HG03095 (cell line): ENCODE measurements at regions not wholly inside any gene's neighbourhood (a gene's known extent, or its start where the extent isn't known, plus 50 kb on each side); places are given as distances from the start of the nearest gene placed in this dataset.

Experiments
- ATAC-seq: cut with Tn5 transposase; IDR thresholded peaks from one replicate; pipeline ENCODE4 v1.9.1; 2021; ENCODE audit warnings: moderate library complexity; ENCODE audit not compliant: unreplicated experiment

- no peak for ATAC-seq
Measured at GRCh38 chr7:22627136-22627535, 99.9 kb upstream of the IL6 start.

GRCh38 chr7:22625251-22625650 is 101.7 kb upstream of the IL6 start:
- ATAC-seq: no peak

GRCh38 chr7:22624781-22625180 is 102.2 kb upstream of the IL6 start:
- ATAC-seq: no peak

GRCh38 chr7:22622116-22622785 is 104.7 kb upstream of the IL6 start:
- no peak for ATAC-seq

- ATAC-seq: no peak
Measured at GRCh38 chr7:22618528-22618927, 108.5 kb upstream of the IL6 start.

- ATAC-seq: no peak
Measured at GRCh38 chr7:22617166-22617565, 109.8 kb upstream of the IL6 start.

GRCh38 chr7:22613496-22613895 is 113.5 kb upstream of the IL6 start:
- ATAC-seq: no peak

GRCh38 chr7:22612776-22613175 is 112.8 kb upstream of the STEAP1B start:
- ATAC-seq: peak; percentile 47

GRCh38 chr7:22611758-22612079 is 111.7 kb upstream of the STEAP1B start:
- ATAC-seq: peak; percentile 75

GRCh38 chr7:22610951-22611757 is 111.2 kb upstream of the STEAP1B start:
- ATAC-seq: no peak

GRCh38 chr7:22610263-22610662 is 110.3 kb upstream of the STEAP1B start:
- no peak for ATAC-seq

- no peak for ATAC-seq
Measured at GRCh38 chr7:22607180-22607579, 107.2 kb upstream of the STEAP1B start.

- ATAC-seq: no peak
Measured at GRCh38 chr7:22604246-22604645, 104.3 kb upstream of the STEAP1B start.

- ATAC-seq: no peak
Measured at GRCh38 chr7:22601812-22602565, 102.0 kb upstream of the STEAP1B start.

- no peak for ATAC-seq
Measured at GRCh38 chr7:22601408-22601807, 101.4 kb upstream of the STEAP1B start.

GRCh38 chr7:22601003-22601402 is 101.0 kb upstream of the STEAP1B start:
- ATAC-seq: no peak

GRCh38 chr7:22598318-22598920 is 98.4 kb upstream of the STEAP1B start:
- no peak for ATAC-seq

GRCh38 chr7:22597844-22598243 is 97.9 kb upstream of the STEAP1B start:
- ATAC-seq: no peak

GRCh38 chr7:22596763-22597400 is 96.9 kb upstream of the STEAP1B start:
- ATAC-seq: no peak

GRCh38 chr7:22594020-22594419 is 94.0 kb upstream of the STEAP1B start:
- no peak for ATAC-seq

- no peak for ATAC-seq
Measured at GRCh38 chr7:22591271-22591670, 91.3 kb upstream of the STEAP1B start.
